GM12878 (cell line): ENCODE measurements at regions not wholly inside any gene's neighbourhood (a gene's known extent, or its start where the extent isn't known, plus 50 kb on each side); places are given as distances from the start of the nearest gene placed in this dataset.
"Not testable (repeated sequence)": the region's sequence is repeated elsewhere in the genome, so short reads cannot be mapped to it uniquely, and the experiment has no call there.

Experiments used
- ATAC-seq: fragments of 200-7000 bp; cut with Tn5 transposase; 3 replicates; pipeline ENCODE4 v1.9.1; 2020; ENCODE audit warnings: mild to moderate bottlenecking, moderate library complexity
- BruUV-seq: library from RNA; stranded (reverse); fragments of 400-500 nt; replicated peaks from 2 replicates; lab custom pipeline; 2021; lab: Mats Ljungman, UMichigan
- CTCF ChIA-PET: fragments of 300-600 bp; sonication (Branson Sonifier 250); formaldehyde crosslinking; extraction: SDS; loops from one replicate; lab custom pipeline; 2021; ENCODE audit warnings: inconsistent platforms; lab: Yijun Ruan, JAX
- POLR2A ChIA-PET: fragments of 350-600 bp; formaldehyde crosslinking; extraction: SDS; loops from one replicate; lab custom pipeline; 2021; ENCODE audit warnings: inconsistent platforms; lab: Charles Lee
- RAD21 ChIA-PET: fragments of 300-600 bp; sonication (Branson Sonifier 250); formaldehyde crosslinking; loops from one replicate; lab custom pipeline; 2023; ENCODE audit warnings: antibody characterized with exemption; ENCODE audit not compliant: unreplicated experiment; lab: Charles Lee
- SMC1A ChIA-PET: fragments of 300-600 bp; sonication (Branson Sonifier 250); formaldehyde crosslinking; loops from one replicate; lab custom pipeline; 2023; ENCODE audit not compliant: unreplicated experiment, uncharacterized antibody; lab: Charles Lee
- DNase-seq: peaks from one replicate; pipeline ENCODE4 v3.0.0-alpha.2; 2011; ENCODE audit warnings: low read depth, low spot score
- FAIRE-seq: peaks from 3 replicates; lab custom pipeline; 2011; peaks lifted over from hg19 to GRCh38; lab: Jason Lieb, UNC
- H2AFZ ChIP-seq: 2 replicates; pipeline ENCODE4 v1.6.0; 2011; ENCODE audit warnings: low read depth, low read length, control low read depth; ENCODE audit not compliant: control insufficient read depth
- H3K27ac ChIP-seq: 2 replicates; pipeline ENCODE4 v1.5.1; 2011; ENCODE audit warnings: control low read depth; ENCODE audit not compliant: control insufficient read depth, insufficient read depth
- H3K27me3 ChIP-seq, 2 experiments: replicated peaks in 1 of 2; 2 replicates each; pipeline versions ENCODE4 v1.6.0 to v1.6.1; 2011; ENCODE audit warnings: low read length in 1 of 2; ENCODE audit not compliant: control insufficient read depth in 2 of 2, insufficient read depth in 2 of 2
- H3K36me3 ChIP-seq, 2 experiments: 2 replicates each; pipeline ENCODE4 v1.5.1; 2011; ENCODE audit warnings: low read length in 1 of 2; ENCODE audit not compliant: control insufficient read depth in 2 of 2, insufficient read depth in 2 of 2
- H3K4me1 ChIP-seq: 2 replicates; pipeline ENCODE4 v1.6.1; 2011; ENCODE audit warnings: mild to moderate bottlenecking, low read length, moderate library complexity, mixed read lengths; ENCODE audit not compliant: control insufficient read depth, insufficient read depth
- H3K4me2 ChIP-seq: 2 replicates; pipeline ENCODE4 v1.6.0; 2011; ENCODE audit warnings: control low read depth; ENCODE audit not compliant: control insufficient read depth, insufficient read depth
- H3K4me3 ChIP-seq: fragments of 200-600 bp; sonication (generic); 2 replicates; pipeline ENCODE4 v1.5.1; 2016
- H3K79me2 ChIP-seq: 2 replicates; pipeline ENCODE4 v1.6.0; 2011; ENCODE audit warnings: low read length; ENCODE audit not compliant: control insufficient read depth, insufficient read depth
- H3K9ac ChIP-seq: 2 replicates; pipeline ENCODE4 v1.8.0; 2011; ENCODE audit warnings: low read length, control low read depth, mixed read lengths; ENCODE audit not compliant: control insufficient read depth, insufficient read depth
- H3K9me3 ChIP-seq: replicated peaks from 3 replicates; pipeline ENCODE4 v1.5.1; 2011; ENCODE audit warnings: mild to moderate bottlenecking, low read length; ENCODE audit not compliant: control insufficient read depth, insufficient read depth
- H4K20me1 ChIP-seq: 2 replicates; pipeline ENCODE4 v1.6.0; 2011; ENCODE audit not compliant: control insufficient read depth, insufficient read depth
- EGR1 ChIP-seq, 2 experiments: IDR thresholded peaks; 1 replicate in 1 of 2; 2 replicates in 1 of 2; pipeline ENCODE4 v1.6.1; 2011 to 2012; ENCODE audit warnings: low read depth in 2 of 2, low read length in 2 of 2, borderline replicate concordance in 1 of 2, mild to moderate bottlenecking in 1 of 2, moderate library complexity in 1 of 2
- HDAC2 ChIP-seq: fragments of 200-600 bp; sonication (generic); IDR thresholded peaks from 2 replicates; pipeline ENCODE4 v1.6.1; 2017
- IRF4 ChIP-seq: IDR thresholded peaks from 2 replicates; pipeline ENCODE4 v1.6.1; 2011; ENCODE audit warnings: low read depth, low read length
- WGBS: methylation state at CpG from one replicate; pipeline ENCODE4 v1.1.6; 2016; ENCODE audit warnings: low lambda C conversion rate; ENCODE audit not compliant: insufficient replicate concordance, insufficient coverage; ENCODE audit errors: missing lambda C conversion rate; 5-methylcytosine and 5-hydroxymethylcytosine counted together
- in situ Hi-C: fragments of 300-500 bp; cut with MboI; formaldehyde crosslinking; loops from 9 replicates; pipeline ENCODE4 v1.14.3; 2018; ENCODE audit warnings: mixed read lengths
- intact Hi-C: fragments of 100-400 bp; cut with micrococcal nuclease; formaldehyde crosslinking; loops from one replicate; pipeline ENCODE4 v1.14.2; 2022; ENCODE audit not compliant: unreplicated experiment
- TF ChIP-seq, protein P1 (sequence below): IDR thresholded peaks from 2 replicates; pipeline ENCODE4 v1.6.1; 2011; ENCODE audit warnings: mild to moderate bottlenecking, low read depth, low read length, moderate library complexity; ENCODE audit not compliant: insufficient replicate concordance

DNA sequence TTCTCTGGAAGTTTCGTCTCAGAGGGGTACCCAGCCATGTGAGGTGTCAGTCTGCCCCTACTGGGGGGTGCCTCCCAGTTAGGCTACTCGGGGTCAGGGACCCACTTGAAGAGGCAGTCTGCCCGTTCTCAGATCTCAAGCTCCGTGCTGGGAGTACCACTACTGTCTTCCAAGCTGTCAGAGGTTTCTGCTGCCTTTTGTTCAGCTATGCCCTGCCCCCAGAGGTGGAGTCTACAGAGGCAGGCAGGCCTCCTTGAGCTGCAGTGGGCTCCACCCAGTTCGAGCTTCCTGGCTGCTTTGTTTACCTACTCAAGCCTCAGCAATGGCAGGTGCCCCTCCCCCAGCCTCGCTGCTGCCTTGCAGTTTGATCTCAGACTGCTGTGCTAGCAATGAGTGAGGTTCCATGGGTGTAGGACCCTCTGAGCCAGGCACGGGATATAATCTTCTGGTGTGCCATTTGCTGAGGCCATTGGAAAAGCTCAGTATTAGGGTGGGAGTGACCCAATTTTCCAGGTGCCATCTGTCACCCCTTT lies 71.0 kb upstream of the SH3GLB1 start:
- RAD21 ChIA-PET, H3K27ac ChIP-seq, H3K79me2 ChIP-seq, H4K20me1 ChIP-seq, H3K4me3 ChIP-seq, FAIRE-seq, CTCF ChIA-PET, H3K4me2 ChIP-seq, H3K36me3 ChIP-seq, H3K27me3 ChIP-seq, ATAC-seq, BruUV-seq, H2AFZ ChIP-seq, H3K9ac ChIP-seq, H3K9me3 ChIP-seq, DNase-seq, SMC1A ChIA-PET, H3K4me1 ChIP-seq, in situ Hi-C loops, POLR2A ChIA-PET, intact Hi-C loops: not testable (repeated sequence)
- WGBS, result 14% methylated on average over 7 of the region's 7 CpGs

DNA sequence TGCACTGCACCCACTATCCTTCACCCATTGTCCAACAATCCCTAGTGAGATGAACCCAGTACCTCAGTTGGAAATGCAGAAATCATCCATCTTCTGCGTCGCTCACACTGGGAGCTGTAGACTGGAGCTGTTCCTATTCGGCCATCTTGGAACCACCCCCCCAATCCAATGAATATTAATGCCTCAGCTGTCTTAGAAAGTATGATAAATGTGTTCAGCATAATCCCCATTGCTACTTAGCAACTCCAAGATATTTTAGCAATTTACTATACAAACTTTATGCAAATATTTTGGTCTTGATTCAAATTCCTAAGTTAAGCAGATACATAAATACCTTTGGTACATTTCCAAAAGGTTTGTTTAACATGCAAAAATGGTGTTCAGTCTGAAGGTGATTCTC lies 70.5 kb upstream of the SH3GLB1 start:
- Histone ChIP-seq H2AFZ (no peak overlapping the region), H3K4me3 (no peak overlapping the region), H3K79me2 (no peaks in the 10 kb centered on the region), H4K20me1 (no peaks in the 10 kb centered on the region), H3K9ac (no peak overlapping the region), H3K9me3 (no peaks in the 10 kb centered on the region), H3K27ac (no peak overlapping the region), H3K4me2 (no peak overlapping the region), H3K4me1 (no peaks in the 10 kb centered on the region), H3K27me3 (no peaks in the 10 kb centered on the region), H3K36me3 (no peaks in the 10 kb centered on the region)
- SMC1A ChIA-PET, result no interaction called here
- POLR2A ChIA-PET, result no interaction called here
- in situ Hi-C loops (no loop called here), intact Hi-C loops (no loop called here)
- FAIRE-seq (no peak), ATAC-seq (no peak), DNase-seq (no peak)
- TF ChIP-seq, protein P1, sequence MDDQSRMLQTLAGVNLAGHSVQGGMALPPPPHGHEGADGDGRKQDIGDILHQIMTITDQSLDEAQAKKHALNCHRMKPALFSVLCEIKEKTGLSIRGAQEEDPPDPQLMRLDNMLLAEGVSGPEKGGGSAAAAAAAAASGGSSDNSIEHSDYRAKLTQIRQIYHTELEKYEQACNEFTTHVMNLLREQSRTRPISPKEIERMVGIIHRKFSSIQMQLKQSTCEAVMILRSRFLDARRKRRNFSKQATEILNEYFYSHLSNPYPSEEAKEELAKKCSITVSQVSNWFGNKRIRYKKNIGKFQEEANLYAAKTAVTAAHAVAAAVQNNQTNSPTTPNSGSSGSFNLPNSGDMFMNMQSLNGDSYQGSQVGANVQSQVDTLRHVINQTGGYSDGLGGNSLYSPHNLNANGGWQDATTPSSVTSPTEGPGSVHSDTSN, result no peak
- TF ChIP-seq HDAC2, result no peak
- no peak for TF ChIP-seq IRF4
- TF ChIP-seq EGR1 (IDR thresholded peaks at IDR 0.05; ENCODE audit: borderline replicate concordance in 1 of 2, low read depth in 2 of 2, low read length in 2 of 2), result no peak
- whole genome bisulfite sequencing, result 64% methylated on average over 3 of the region's 3 CpGs
- CTCF ChIA-PET, result no interaction called here
- BruUV-seq, result no TSS peak
- RAD21 ChIA-PET, result no interaction called here
